PC-9 (cell line): ENCODE measurements at regions not wholly inside any gene's neighbourhood (a gene's known extent, or its start where the extent isn't known, plus 50 kb on each side); places are given as distances from the start of the nearest gene placed in this dataset.

ENCODE experiments used
- EZH2 ChIP-seq: fragments of 200-600 bp; sonication (generic); IDR thresholded peaks from 2 replicates; pipeline ENCODE4 v1.8.0; 2017; ENCODE audit warnings: antibody characterized with exemption, low read depth
- TF ChIP-seq, protein P1 (sequence below): fragments of 200-600 bp; sonication (generic); conservative IDR thresholded peaks from 2 replicates; pipeline ENCODE4 v1.6.1; 2017; ENCODE audit warnings: mixed run types, antibody characterized with exemption, mild to moderate bottlenecking, moderate library complexity

GRCh38 chr14:62455446-62455845 is 589.8 kb downstream of the KCNH5 start:
- TF ChIP-seq, protein P1, sequence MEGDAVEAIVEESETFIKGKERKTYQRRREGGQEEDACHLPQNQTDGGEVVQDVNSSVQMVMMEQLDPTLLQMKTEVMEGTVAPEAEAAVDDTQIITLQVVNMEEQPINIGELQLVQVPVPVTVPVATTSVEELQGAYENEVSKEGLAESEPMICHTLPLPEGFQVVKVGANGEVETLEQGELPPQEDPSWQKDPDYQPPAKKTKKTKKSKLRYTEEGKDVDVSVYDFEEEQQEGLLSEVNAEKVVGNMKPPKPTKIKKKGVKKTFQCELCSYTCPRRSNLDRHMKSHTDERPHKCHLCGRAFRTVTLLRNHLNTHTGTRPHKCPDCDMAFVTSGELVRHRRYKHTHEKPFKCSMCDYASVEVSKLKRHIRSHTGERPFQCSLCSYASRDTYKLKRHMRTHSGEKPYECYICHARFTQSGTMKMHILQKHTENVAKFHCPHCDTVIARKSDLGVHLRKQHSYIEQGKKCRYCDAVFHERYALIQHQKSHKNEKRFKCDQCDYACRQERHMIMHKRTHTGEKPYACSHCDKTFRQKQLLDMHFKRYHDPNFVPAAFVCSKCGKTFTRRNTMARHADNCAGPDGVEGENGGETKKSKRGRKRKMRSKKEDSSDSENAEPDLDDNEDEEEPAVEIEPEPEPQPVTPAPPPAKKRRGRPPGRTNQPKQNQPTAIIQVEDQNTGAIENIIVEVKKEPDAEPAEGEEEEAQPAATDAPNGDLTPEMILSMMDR: no peak
- TF ChIP-seq EZH2: no peak
